LoVo (cell line): ENCODE measurements at regions not wholly inside any gene's neighbourhood (a gene's known extent, or its start where the extent isn't known, plus 50 kb on each side); places are given as distances from the start of the nearest gene placed in this dataset.
"Not testable (repeated sequence)": the region's sequence is repeated elsewhere in the genome, so short reads cannot be mapped to it uniquely, and the experiment has no call there.

Source experiments
- DNase-seq: peaks from one replicate; pipeline ENCODE4 v3.0.0-alpha.2; 2016; ENCODE audit warnings: low spot score

GRCh38 chr15:59783774-59784520, 94.8 kb upstream of the BNIP2 start:
- DNase-seq = not testable (repeated sequence)

- DNase-seq = no peak
Measured at GRCh38 chr15:59779110-59779509, 90.0 kb upstream of the BNIP2 start.

- DNase-seq = no peak
Measured at GRCh38 chr15:59764775-59765174, 75.7 kb upstream of the BNIP2 start.

GRCh38 chr15:59762558-59762957, 73.4 kb upstream of the BNIP2 start:
- peak; percentile 33 for DNase-seq

- peak; percentile 28 for DNase-seq
Measured at GRCh38 chr15:59760256-59760655, 71.1 kb upstream of the BNIP2 start.

- DNase-seq = peak; percentile 18
Measured at GRCh38 chr15:59751552-59752413, 62.7 kb upstream of the BNIP2 start.

- no peak for DNase-seq
Measured at GRCh38 chr15:59746777-59747176, 57.7 kb upstream of the BNIP2 start.

GRCh38 chr15:59741274-59741906, 52.3 kb upstream of the BNIP2 start:
- no peak for DNase-seq

- DNase-seq = no peak
Measured at GRCh38 chr15:59739557-59740186, 50.6 kb upstream of the BNIP2 start.
